ENCODE measurements at regions not wholly inside any gene's neighbourhood (a gene's known extent, or its start where the extent isn't known, plus 50 kb on each side); places are given as distances from the start of the nearest gene placed in this dataset.

DNA sequence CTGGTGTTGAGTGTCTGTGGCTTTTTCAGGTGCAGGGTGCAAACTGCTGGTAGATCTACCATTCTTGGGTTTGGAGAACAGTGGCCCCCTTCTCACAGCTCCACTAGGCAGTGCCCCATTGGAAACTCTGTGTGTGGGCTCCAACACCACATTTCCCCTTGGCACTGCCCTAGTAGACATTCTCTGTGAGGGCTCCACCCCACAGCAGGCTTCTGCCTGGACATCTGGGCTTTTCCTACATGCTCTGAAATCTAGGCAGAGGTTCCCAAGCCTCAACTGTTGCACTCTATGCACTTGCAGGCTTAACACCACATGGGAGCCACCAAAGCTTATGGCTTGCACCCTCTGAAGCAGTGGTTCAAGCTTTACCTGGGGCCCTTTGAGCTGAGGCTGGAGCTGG lies 80.9 kb downstream of the BARX1 start:
- Histone ChIP-seq H3K27me3 (peaks cover 0 to 8% (median 4%) of the 10 kb centered on the region in 7 donors), H3K36me3 (no peaks in the 10 kb centered on the region), H3K27ac (no peak overlapping the region), H3K4me3 (no peak overlapping the region), H3K4me1 (no peaks in the 10 kb centered on the region), H3K9me3 (peaks cover 0 to 39% (median 31%) of the 10 kb centered on the region in 11 donors)
- TF ChIP-seq, protein P1, sequence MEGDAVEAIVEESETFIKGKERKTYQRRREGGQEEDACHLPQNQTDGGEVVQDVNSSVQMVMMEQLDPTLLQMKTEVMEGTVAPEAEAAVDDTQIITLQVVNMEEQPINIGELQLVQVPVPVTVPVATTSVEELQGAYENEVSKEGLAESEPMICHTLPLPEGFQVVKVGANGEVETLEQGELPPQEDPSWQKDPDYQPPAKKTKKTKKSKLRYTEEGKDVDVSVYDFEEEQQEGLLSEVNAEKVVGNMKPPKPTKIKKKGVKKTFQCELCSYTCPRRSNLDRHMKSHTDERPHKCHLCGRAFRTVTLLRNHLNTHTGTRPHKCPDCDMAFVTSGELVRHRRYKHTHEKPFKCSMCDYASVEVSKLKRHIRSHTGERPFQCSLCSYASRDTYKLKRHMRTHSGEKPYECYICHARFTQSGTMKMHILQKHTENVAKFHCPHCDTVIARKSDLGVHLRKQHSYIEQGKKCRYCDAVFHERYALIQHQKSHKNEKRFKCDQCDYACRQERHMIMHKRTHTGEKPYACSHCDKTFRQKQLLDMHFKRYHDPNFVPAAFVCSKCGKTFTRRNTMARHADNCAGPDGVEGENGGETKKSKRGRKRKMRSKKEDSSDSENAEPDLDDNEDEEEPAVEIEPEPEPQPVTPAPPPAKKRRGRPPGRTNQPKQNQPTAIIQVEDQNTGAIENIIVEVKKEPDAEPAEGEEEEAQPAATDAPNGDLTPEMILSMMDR (IDR thresholded peaks at IDR 0.05), result no peak
- intact Hi-C loops (cut with DNase I), result no loop called here
- no peak for DNase-seq
- no peak for ATAC-seq

- TF ChIP-seq, protein P1 (IDR thresholded peaks at IDR 0.05), result no peak
- WGBS, 2 donors, result 76 to 83% methylated on average over 4 of the region's 4 CpGs
- peaks cover 0 to 32% (median 23%) of the 10 kb centered on the region in 11 donors for H3K9me3 ChIP-seq
- no peak overlapping the region for H3K4me3 ChIP-seq
- peaks cover 0 to 21% (median 4%) of the 10 kb centered on the region in 7 donors for H3K27me3 ChIP-seq
- DNase-seq (no peak), ATAC-seq (no peak)
- H3K4me1 ChIP-seq, result no peaks in the 10 kb centered on the region
- no peaks in the 10 kb centered on the region for H3K36me3 ChIP-seq
- no peak overlapping the region for H3K27ac ChIP-seq
- intact Hi-C loops (cut with DNase I), result no loop called here
Observed at GRCh38 chr9:93871286-93871685, 83.9 kb downstream of the BARX1 start.

- TF ChIP-seq, protein P1 (IDR thresholded peaks at IDR 0.05), result no peak
- H3K27ac ChIP-seq, result no peak overlapping the region
- intact Hi-C loops (cut with DNase I), result no loop called here
- no peaks in the 10 kb centered on the region for H3K36me3 ChIP-seq
- WGBS, 2 donors, result 65 to 66% methylated on average over 8 of the region's 8 CpGs
- ATAC-seq (no peak), DNase-seq (no peak)
- no peak overlapping the region for H3K4me3 ChIP-seq
- no peaks in the 10 kb centered on the region for H3K4me1 ChIP-seq
- H3K27me3 ChIP-seq, result peaks cover 0 to 29% (median 9%) of the 10 kb centered on the region in 7 donors
- peaks cover 0 to 18% (median 12%) of the 10 kb centered on the region in 11 donors for H3K9me3 ChIP-seq
Observed at GRCh38 chr9:93869863-93870262, 85.3 kb downstream of the BARX1 start.

DNA sequence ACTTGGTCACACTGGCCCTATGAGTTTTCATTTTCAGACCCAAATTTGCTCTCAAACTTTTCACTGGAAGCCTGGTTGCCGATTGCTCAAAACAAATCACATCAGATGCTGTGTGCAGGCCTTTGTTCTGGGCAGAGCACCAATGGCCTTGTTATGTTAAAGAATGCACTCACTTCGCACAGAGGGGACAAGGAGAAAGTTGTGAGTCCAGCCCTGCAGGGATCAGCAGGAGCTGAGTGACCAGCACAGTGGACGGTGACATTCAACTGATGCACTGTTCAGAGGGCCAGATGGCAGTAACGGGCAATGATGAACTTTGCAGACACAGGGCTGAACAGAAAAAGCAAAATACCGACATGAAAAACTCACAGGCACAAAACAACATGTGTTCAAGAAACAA lies 86.1 kb downstream of the BARX1 start:
- peaks cover 0 to 30% (median 11%) of the 10 kb centered on the region in 7 donors for H3K27me3 ChIP-seq
- intact Hi-C loops (cut with DNase I), result no loop called here
- TF ChIP-seq, protein P1 (IDR thresholded peaks at IDR 0.05), result no peak
- WGBS, 2 donors, result 62 to 65% methylated on average over 5 of the region's 5 CpGs
- no peak overlapping the region for H3K27ac ChIP-seq
- H3K9me3 ChIP-seq, result peaks cover 0 to 10% (median 4%) of the 10 kb centered on the region in 11 donors
- ATAC-seq, result no peak
- H3K36me3 ChIP-seq, result no peaks in the 10 kb centered on the region
- no peaks in the 10 kb centered on the region for H3K4me1 ChIP-seq
- no peak overlapping the region for H3K4me3 ChIP-seq
- no peak for DNase-seq
